Astrocyte (in vitro differentiated cells and primary cell): ENCODE measurements at regions not wholly inside any gene's neighbourhood (a gene's known extent, or its start where the extent isn't known, plus 50 kb on each side); places are given as distances from the start of the nearest gene placed in this dataset.

Experiments
- EZH2 ChIP-seq: IDR thresholded peaks from 2 replicates; pipeline ENCODE4 v1.6.1; 2012; ENCODE audit warnings: mild to moderate bottlenecking, low read length, inconsistent platforms; ENCODE audit not compliant: insufficient read depth
- TF ChIP-seq, protein P1 (sequence below): IDR thresholded peaks from 2 replicates; pipeline ENCODE4 v1.5.1; 2011; ENCODE audit warnings: low read depth, mild to moderate bottlenecking, inconsistent platforms, low read length, moderate library complexity; ENCODE audit not compliant: insufficient read depth

DNA sequence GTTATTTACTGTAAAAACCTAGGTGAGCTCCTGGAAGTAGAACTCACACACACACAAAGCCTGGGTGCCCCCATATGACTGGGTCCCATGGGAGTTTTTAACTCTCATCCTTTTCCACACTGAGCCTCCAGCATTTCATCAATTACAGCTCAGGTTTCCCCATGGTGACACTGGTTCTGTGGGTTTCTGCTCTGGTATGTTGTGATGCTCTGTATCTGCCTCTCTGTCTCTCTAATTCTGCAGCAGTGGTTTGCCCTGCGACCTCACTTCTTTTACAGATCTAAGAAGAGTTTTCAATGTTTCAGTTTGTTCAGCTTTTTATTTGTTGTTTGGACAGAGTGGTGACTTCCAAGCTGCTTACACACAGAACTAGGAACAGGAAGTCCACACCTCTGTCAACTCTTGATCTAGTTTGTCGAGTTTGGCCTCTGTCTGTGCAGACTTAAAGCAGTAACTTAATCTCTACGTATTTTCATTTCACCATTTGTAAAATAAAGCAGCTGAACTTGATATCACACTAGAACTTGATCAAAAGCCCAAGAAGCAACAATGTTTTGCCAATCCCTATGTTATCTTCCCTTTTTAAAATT, 554.3 kb downstream of the EPHA7 start:
- TF ChIP-seq, protein P1, sequence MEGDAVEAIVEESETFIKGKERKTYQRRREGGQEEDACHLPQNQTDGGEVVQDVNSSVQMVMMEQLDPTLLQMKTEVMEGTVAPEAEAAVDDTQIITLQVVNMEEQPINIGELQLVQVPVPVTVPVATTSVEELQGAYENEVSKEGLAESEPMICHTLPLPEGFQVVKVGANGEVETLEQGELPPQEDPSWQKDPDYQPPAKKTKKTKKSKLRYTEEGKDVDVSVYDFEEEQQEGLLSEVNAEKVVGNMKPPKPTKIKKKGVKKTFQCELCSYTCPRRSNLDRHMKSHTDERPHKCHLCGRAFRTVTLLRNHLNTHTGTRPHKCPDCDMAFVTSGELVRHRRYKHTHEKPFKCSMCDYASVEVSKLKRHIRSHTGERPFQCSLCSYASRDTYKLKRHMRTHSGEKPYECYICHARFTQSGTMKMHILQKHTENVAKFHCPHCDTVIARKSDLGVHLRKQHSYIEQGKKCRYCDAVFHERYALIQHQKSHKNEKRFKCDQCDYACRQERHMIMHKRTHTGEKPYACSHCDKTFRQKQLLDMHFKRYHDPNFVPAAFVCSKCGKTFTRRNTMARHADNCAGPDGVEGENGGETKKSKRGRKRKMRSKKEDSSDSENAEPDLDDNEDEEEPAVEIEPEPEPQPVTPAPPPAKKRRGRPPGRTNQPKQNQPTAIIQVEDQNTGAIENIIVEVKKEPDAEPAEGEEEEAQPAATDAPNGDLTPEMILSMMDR, result no peak
- TF ChIP-seq EZH2, result no peak
